ENCODE measurements at regions not wholly inside any gene's neighbourhood (a gene's known extent, or its start where the extent isn't known, plus 50 kb on each side); places are given as distances from the start of the nearest gene placed in this dataset.

- TF ChIP-seq CTCF (IDR thresholded peaks at IDR 0.05): no peak
- TF ChIP-seq POLR2A (IDR thresholded peaks at IDR 0.05): no peak
Observed at GRCh38 chr9:119667163-119667562, 297.9 kb upstream of the BRINP1 start.
